Stimulated activated memory B cell treated with anti-CD40 and anti-IgM and Interleukin-4, amounts not matched to agents 10 μg/mL and 1 μg/mL and 100 μg/mL, for 72 hours (primary cell): ENCODE measurements at regions not wholly inside any gene's neighbourhood (a gene's known extent, or its start where the extent isn't known, plus 50 kb on each side); places are given as distances from the start of the nearest gene placed in this dataset.
A peak's percentile ranks its signal among the peaks of the same experiment; 100 is the strongest.

Source experiments
- ATAC-seq: fragments of 150-1000 bp; cut with Tn5 transposase; 2 replicates; pipeline ENCODE4 v1.10.0; 2021
- H3K27ac Mint-ChIP-seq: one replicate; pipeline ENCODE4 v1.8.0; 2022; ENCODE audit warnings: mild to moderate bottlenecking, mixed read lengths
- H3K27me3 Mint-ChIP-seq: one replicate; pipeline ENCODE4 v1.8.0; 2022; ENCODE audit warnings: mixed read lengths
- H3K36me3 Mint-ChIP-seq: one replicate; pipeline ENCODE4 v1.8.0; 2022; ENCODE audit warnings: mixed read lengths
- H3K4me1 Mint-ChIP-seq: one replicate; pipeline ENCODE4 v1.8.0; 2022; ENCODE audit warnings: mixed read lengths
- H3K4me3 Mint-ChIP-seq: one replicate; pipeline ENCODE4 v1.8.0; 2022; ENCODE audit warnings: mild to moderate bottlenecking, moderate library complexity, mixed read lengths
- H3K9me3 Mint-ChIP-seq: one replicate; pipeline ENCODE4 v1.8.0; 2022; ENCODE audit warnings: mixed read lengths

- ATAC-seq, result no peak
- Mint-ChIP-seq H3K36me3 (no peaks in the 10 kb centered on the region), H3K4me1 (peaks cover 6% of the 10 kb centered on the region), H3K27ac (no peak overlapping the region), H3K4me3 (no peak overlapping the region), H3K9me3 (no peaks in the 10 kb centered on the region), H3K27me3 (peaks cover 8% of the 10 kb centered on the region)
These were observed 151.5 kb downstream of the CCDC34 start for GRCh38 chr11:27211370-27212127.

DNA sequence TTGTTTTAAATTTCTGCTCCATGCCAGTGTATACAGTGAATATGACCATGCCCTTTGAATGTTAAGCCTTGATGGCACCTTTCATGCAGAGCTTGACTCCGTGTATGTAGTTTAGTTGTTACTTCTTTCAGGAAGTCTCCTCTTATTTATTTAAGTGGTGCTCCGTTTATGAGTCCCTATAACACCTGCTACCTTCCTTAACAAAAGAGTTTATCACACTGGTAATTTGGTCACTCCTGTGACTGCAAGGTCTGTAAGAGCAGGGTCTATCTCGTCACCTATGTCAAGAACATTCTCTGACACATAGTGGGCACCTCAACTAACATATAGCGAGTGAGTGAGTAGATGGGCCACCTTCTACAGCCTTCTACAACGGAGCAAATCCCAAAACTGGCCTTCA lies 152.5 kb downstream of the CCDC34 start:
- Mint-ChIP-seq H3K4me1 (peaks cover 6% of the 10 kb centered on the region), H3K4me3 (no peak overlapping the region), H3K9me3 (no peaks in the 10 kb centered on the region), H3K27ac (no peak overlapping the region), H3K27me3 (peaks cover 8% of the 10 kb centered on the region), H3K36me3 (no peaks in the 10 kb centered on the region)
- no peak for ATAC-seq

DNA sequence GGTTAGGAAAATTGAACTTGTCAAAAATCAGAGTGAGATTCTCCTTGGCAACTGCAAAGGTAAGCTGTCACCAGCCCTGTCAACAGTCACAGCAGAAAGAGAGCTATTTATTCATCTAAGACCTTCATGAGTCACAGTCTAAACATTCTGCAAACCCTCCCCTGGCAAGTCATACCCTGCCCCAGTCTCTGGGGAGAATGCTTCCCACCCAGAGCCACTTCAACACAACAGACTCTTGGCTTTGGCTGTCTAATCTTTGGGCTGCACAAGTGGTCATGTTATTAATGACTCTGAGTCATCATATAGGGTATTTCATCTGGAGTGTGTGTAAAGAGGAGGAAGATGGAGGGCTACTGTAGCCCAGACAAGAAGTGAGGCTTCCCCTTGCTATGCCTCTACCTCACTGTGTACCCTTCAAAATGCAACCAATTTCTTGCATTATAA lies 153.4 kb downstream of the CCDC34 start:
- Mint-ChIP-seq H3K27ac (no peak overlapping the region), H3K4me1 (peaks cover 6% of the 10 kb centered on the region), H3K9me3 (no peaks in the 10 kb centered on the region), H3K27me3 (peaks cover 8% of the 10 kb centered on the region), H3K4me3 (no peak overlapping the region), H3K36me3 (no peaks in the 10 kb centered on the region)
- ATAC-seq, result peak; percentile 70

- no peaks in the 10 kb centered on the region for H3K36me3 Mint-ChIP-seq
- no peak overlapping the region for H3K4me3 Mint-ChIP-seq
- H3K4me1 Mint-ChIP-seq, result peaks cover 6% of the 10 kb centered on the region
- H3K9me3 Mint-ChIP-seq, result no peaks in the 10 kb centered on the region
- no peak for ATAC-seq
- no peak overlapping the region for H3K27ac Mint-ChIP-seq
- peaks cover 8% of the 10 kb centered on the region for H3K27me3 Mint-ChIP-seq
These were observed 154.2 kb downstream of the CCDC34 start for GRCh38 chr11:27208846-27209245.

DNA sequence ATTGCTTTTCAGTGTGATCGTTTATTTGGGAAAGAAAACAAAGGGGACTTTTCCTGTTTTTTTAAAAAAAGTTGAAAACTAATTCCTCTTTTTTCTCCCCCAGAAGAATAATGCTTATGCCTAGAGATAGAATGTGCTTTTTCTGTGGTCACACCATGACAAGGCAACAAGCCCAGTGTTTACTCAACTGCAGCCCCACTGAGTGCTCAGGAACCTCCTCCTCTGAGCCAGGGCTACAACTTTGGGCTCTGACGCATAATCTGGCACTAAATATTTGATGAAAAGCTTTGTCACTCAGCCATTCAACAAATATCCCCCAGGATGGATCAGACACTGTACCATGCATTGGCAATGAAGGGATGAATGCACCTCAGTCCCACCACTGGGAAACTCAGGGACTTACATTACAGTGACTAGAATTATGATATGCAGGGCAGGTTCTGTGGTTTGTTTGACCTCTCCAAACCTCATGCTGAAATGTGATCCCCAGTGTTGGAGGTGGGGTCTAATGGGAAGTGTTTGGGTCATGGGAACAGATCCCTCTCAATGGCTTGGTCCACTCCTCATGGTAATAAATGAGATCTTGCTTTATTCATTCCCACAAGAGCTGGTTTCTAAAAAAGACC lies 155.9 kb downstream of the CCDC34 start:
- Mint-ChIP-seq H3K36me3 (no peaks in the 10 kb centered on the region), H3K4me1 (peaks cover 6% of the 10 kb centered on the region), H3K4me3 (no peak overlapping the region), H3K27ac (no peak overlapping the region), H3K9me3 (no peaks in the 10 kb centered on the region), H3K27me3 (peaks cover 7% of the 10 kb centered on the region)
- no peak for ATAC-seq

GRCh38 chr11:27205779-27206570 lies 157.0 kb downstream of the CCDC34 start:
- Mint-ChIP-seq H3K4me1 (peaks cover 12% of the 10 kb centered on the region), H3K27ac (no peak overlapping the region), H3K9me3 (no peaks in the 10 kb centered on the region), H3K36me3 (no peaks in the 10 kb centered on the region), H3K27me3 (no peaks in the 10 kb centered on the region), H3K4me3 (no peak overlapping the region)
- no peak for ATAC-seq

DNA sequence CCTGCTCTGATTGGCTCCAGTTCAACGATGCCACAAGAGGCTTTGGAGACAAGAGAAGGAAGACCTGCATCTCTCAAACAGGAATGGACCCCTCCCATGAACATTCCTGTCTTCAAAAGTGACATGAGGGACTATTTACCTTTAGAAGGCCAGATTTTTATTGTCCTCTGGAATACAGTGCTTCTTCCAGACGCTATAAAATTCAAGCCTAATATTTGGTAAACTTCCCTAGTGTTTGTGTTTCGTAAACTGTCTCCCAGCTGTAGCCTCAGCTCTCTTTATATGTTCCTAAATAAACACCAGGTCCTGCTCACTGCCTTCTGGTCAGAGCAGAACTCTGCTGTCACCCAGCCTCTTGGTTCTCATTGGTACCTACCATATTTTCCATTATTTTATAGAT lies 157.8 kb downstream of the CCDC34 start:
- H3K27me3 Mint-ChIP-seq, result no peaks in the 10 kb centered on the region
- ATAC-seq, result no peak
- peaks cover 12% of the 10 kb centered on the region for H3K4me1 Mint-ChIP-seq
- no peaks in the 10 kb centered on the region for H3K36me3 Mint-ChIP-seq
- no peak overlapping the region for H3K4me3 Mint-ChIP-seq
- no peak overlapping the region for H3K27ac Mint-ChIP-seq
- no peaks in the 10 kb centered on the region for H3K9me3 Mint-ChIP-seq

- Mint-ChIP-seq H3K27me3 (no peaks in the 10 kb centered on the region), H3K4me3 (no peak overlapping the region), H3K9me3 (no peaks in the 10 kb centered on the region), H3K27ac (no peak overlapping the region), H3K4me1 (peaks cover 9% of the 10 kb centered on the region), H3K36me3 (no peaks in the 10 kb centered on the region)
- ATAC-seq, result no peak
These were observed 158.5 kb downstream of the CCDC34 start for GRCh38 chr11:27204529-27204928.

GRCh38 chr11:27203077-27203647 lies 159.9 kb downstream of the CCDC34 start:
- Mint-ChIP-seq H3K36me3 (no peaks in the 10 kb centered on the region), H3K4me3 (no peak overlapping the region), H3K27ac (no peak overlapping the region), H3K4me1 (peaks cover 6% of the 10 kb centered on the region), H3K27me3 (no peaks in the 10 kb centered on the region), H3K9me3 (no peaks in the 10 kb centered on the region)
- ATAC-seq, result no peak

- Mint-ChIP-seq H3K9me3 (no peaks in the 10 kb centered on the region), H3K27me3 (no peaks in the 10 kb centered on the region), H3K27ac (no peak overlapping the region), H3K4me1 (peaks cover 6% of the 10 kb centered on the region), H3K36me3 (no peaks in the 10 kb centered on the region), H3K4me3 (no peak overlapping the region)
- no peak for ATAC-seq
These were observed 161.1 kb downstream of the BBOX1 start for GRCh38 chr11:27201454-27202302.

- Mint-ChIP-seq H3K27me3 (no peaks in the 10 kb centered on the region), H3K27ac (no peak overlapping the region), H3K4me3 (no peak overlapping the region), H3K4me1 (peaks cover 6% of the 10 kb centered on the region), H3K9me3 (no peaks in the 10 kb centered on the region), H3K36me3 (no peaks in the 10 kb centered on the region)
- ATAC-seq, result no peak
These were observed 160.3 kb downstream of the BBOX1 start for GRCh38 chr11:27200779-27201453.

DNA sequence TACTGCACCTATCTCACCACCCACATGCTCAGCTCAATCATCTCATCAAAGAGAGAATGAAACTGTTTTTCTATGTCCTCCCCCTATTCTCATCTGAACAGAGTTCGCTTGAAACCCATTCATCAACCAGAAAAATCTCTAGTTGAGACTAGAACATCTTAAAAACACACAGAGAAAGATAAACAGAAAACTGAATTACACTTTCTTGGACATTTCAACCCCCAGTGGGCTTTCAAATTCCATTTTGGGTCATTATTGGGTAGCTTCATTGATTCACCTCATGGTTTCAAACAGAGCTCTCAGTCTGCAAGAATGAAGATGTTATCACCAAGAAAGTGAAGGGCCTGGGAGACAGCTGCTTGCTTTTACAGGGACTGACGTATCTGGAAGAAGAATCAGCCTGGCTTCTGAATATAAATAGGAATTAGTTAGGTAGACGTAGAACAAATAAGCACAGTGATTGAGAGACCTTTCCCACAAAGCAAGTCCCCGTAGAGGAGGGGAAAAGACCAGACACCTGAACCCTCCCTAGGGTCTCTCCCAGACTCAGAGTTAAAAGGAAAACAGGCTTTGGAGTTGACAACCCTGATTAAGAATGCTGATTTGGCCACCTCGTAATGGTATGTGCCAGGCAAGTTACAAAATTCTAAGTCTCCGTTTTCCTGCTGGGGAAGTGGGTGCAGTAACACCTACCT lies 155.7 kb downstream of the BBOX1 start:
- peaks cover 4% of the 10 kb centered on the region for H3K4me1 Mint-ChIP-seq
- peaks cover under 1% of the 10 kb centered on the region for H3K27me3 Mint-ChIP-seq
- ATAC-seq, result no peak
- H3K4me3 Mint-ChIP-seq, result no peak overlapping the region
- no peaks in the 10 kb centered on the region for H3K9me3 Mint-ChIP-seq
- H3K36me3 Mint-ChIP-seq, result no peaks in the 10 kb centered on the region
- no peak overlapping the region for H3K27ac Mint-ChIP-seq

GRCh38 chr11:27195837-27196202 lies 155.2 kb downstream of the BBOX1 start:
- H3K4me3 Mint-ChIP-seq, result no peak overlapping the region
- no peak overlapping the region for H3K27ac Mint-ChIP-seq
- no peaks in the 10 kb centered on the region for H3K9me3 Mint-ChIP-seq
- no peak for ATAC-seq
- H3K36me3 Mint-ChIP-seq, result no peaks in the 10 kb centered on the region
- no peaks in the 10 kb centered on the region for H3K4me1 Mint-ChIP-seq
- peaks cover 6% of the 10 kb centered on the region for H3K27me3 Mint-ChIP-seq

- H3K27ac Mint-ChIP-seq, result no peak overlapping the region
- no peak overlapping the region for H3K4me3 Mint-ChIP-seq
- no peaks in the 10 kb centered on the region for H3K36me3 Mint-ChIP-seq
- H3K9me3 Mint-ChIP-seq, result no peaks in the 10 kb centered on the region
- H3K27me3 Mint-ChIP-seq, result peaks cover 12% of the 10 kb centered on the region
- no peak for ATAC-seq
- no peaks in the 10 kb centered on the region for H3K4me1 Mint-ChIP-seq
These were observed 154.4 kb downstream of the BBOX1 start for GRCh38 chr11:27194976-27195375.
